ENCODE measurements at regions not wholly inside any gene's neighbourhood (a gene's known extent, or its start where the extent isn't known, plus 50 kb on each side); places are given as distances from the start of the nearest gene placed in this dataset.

DNA sequence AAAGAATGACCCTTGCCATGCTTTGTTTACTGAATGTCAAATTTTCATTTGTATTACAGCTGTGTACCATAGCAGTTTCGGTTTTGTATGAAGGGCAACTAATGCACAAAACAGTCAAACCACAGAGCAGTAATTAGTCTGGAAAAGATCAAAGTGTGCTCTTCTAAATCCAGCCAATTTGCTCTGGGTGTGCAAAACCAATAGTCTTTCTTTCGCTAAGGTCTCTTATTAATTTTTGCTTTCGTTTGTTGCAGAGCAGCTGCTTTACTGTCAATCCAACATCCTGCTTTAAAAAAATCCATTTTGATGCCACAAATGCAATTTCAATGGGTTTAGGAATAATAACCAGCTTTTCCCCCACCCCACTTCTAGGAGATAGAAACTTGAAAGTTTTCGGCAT lies 114.2 kb downstream of the BRMS1L start:
- Histone ChIP-seq H3K36me3 (replicated peaks in 1 of 2) (no peaks in the 10 kb centered on the region), H3K27me3 (no peaks in the 10 kb centered on the region), H3K27ac (no peak overlapping the region), H3K4me3 (peak overlapping the region in 1 of 4 donors; percentile 32), H3K4me1 (replicated peaks in 1 of 2) (no peaks in the 10 kb centered on the region), H3K9me3 (replicated peaks in 1 of 3) (no peaks in the 10 kb centered on the region)
- 48 to 59% (median 51%) methylated on average over 4 of the region's 4 CpGs for WGBS, 4 donors
- TF ChIP-seq, protein P1, sequence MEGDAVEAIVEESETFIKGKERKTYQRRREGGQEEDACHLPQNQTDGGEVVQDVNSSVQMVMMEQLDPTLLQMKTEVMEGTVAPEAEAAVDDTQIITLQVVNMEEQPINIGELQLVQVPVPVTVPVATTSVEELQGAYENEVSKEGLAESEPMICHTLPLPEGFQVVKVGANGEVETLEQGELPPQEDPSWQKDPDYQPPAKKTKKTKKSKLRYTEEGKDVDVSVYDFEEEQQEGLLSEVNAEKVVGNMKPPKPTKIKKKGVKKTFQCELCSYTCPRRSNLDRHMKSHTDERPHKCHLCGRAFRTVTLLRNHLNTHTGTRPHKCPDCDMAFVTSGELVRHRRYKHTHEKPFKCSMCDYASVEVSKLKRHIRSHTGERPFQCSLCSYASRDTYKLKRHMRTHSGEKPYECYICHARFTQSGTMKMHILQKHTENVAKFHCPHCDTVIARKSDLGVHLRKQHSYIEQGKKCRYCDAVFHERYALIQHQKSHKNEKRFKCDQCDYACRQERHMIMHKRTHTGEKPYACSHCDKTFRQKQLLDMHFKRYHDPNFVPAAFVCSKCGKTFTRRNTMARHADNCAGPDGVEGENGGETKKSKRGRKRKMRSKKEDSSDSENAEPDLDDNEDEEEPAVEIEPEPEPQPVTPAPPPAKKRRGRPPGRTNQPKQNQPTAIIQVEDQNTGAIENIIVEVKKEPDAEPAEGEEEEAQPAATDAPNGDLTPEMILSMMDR (IDR thresholded peaks at IDR 0.05): no peak
- intact Hi-C loops (cut with DNase I): no loop called here
- no peak for DNase-seq

- Histone ChIP-seq H3K27me3 (no peaks in the 10 kb centered on the region), H3K4me1 (replicated peaks in 1 of 2) (no peaks in the 10 kb centered on the region), H3K4me3 (no peak overlapping the region), H3K9me3 (replicated peaks in 1 of 3) (no peaks in the 10 kb centered on the region), H3K36me3 (replicated peaks in 1 of 2) (no peaks in the 10 kb centered on the region), H3K27ac (no peak overlapping the region)
- TF ChIP-seq, protein P1 (IDR thresholded peaks at IDR 0.05): no peak
- no peak for TF ChIP-seq POLR2A (IDR thresholded peaks at IDR 0.05)
- 73 to 88% (median 76%) methylated on average over 2 of the region's 2 CpGs for WGBS, 4 donors
- DNase-seq: no peak
- intact Hi-C loops (cut with DNase I): no loop called here
These were observed 112.6 kb downstream of the BRMS1L start for GRCh38 chr14:35938770-35939169.

GRCh38 chr14:35934499-35934898 lies 108.4 kb downstream of the BRMS1L start:
- no peak overlapping the region for H3K27ac ChIP-seq
- intact Hi-C loops (cut with DNase I): no loop called here
- no peaks in the 10 kb centered on the region for H3K36me3 ChIP-seq (replicated peaks in 1 of 2)
- no peaks in the 10 kb centered on the region for H3K9me3 ChIP-seq (replicated peaks in 1 of 3)
- no peak overlapping the region for H3K4me3 ChIP-seq
- no peak for DNase-seq
- no peak for TF ChIP-seq POLR2A (IDR thresholded peaks at IDR 0.05)
- TF ChIP-seq, protein P1 (IDR thresholded peaks at IDR 0.05): no peak
- no peaks in the 10 kb centered on the region for H3K27me3 ChIP-seq
- H3K4me1 ChIP-seq (replicated peaks in 1 of 2): no peaks in the 10 kb centered on the region
- WGBS, 4 donors: 40 to 52% (median 46%) methylated on average over 2 of the region's 2 CpGs

- Histone ChIP-seq H3K27me3 (no peaks in the 10 kb centered on the region), H3K36me3 (replicated peaks in 1 of 2) (no peaks in the 10 kb centered on the region), H3K27ac (no peak overlapping the region), H3K9me3 (replicated peaks in 1 of 3) (no peaks in the 10 kb centered on the region), H3K4me1 (replicated peaks in 1 of 2) (no peaks in the 10 kb centered on the region), H3K4me3 (no peak overlapping the region)
- DNase-seq: no peak
- 79 to 82% (median 82%) methylated on average over 13 of the region's 13 CpGs for WGBS, 4 donors
- intact Hi-C loops (cut with DNase I): no loop called here
- TF ChIP-seq POLR2A (IDR thresholded peaks at IDR 0.05): no peak
- TF ChIP-seq, protein P1 (IDR thresholded peaks at IDR 0.05): no peak
These were observed 106.6 kb downstream of the BRMS1L start for GRCh38 chr14:35932659-35933159.

All from adrenal gland (tissue), 9 donors.